Endothelial cell of umbilical vein (primary cell): ENCODE measurements at regions not wholly inside any gene's neighbourhood (a gene's known extent, or its start where the extent isn't known, plus 50 kb on each side); places are given as distances from the start of the nearest gene placed in this dataset.
"Not testable (repeated sequence)": the region's sequence is repeated elsewhere in the genome, so short reads cannot be mapped to it uniquely, and the experiment has no call there.

Experiments
- BruUV-seq: library from RNA; stranded (reverse); fragments of 400-500 nt; replicated peaks from 2 replicates; lab custom pipeline; 2021; lab: Mats Ljungman, UMichigan
- CTCF ChIA-PET: fragments of 300-600, 350-600 bp; sonication (Branson Sonifier 250); formaldehyde crosslinking; loops from one replicate; lab custom pipeline; 2021; ENCODE audit warnings: antibody characterized with exemption, inconsistent platforms; lab: Charles Lee
- POLR2A ChIA-PET: fragments of 300-600, 350-600 bp; sonication (Branson Sonifier 250); formaldehyde crosslinking; loops from one replicate; lab custom pipeline; 2021; ENCODE audit warnings: antibody characterized with exemption, inconsistent platforms; lab: Charles Lee
- DNase-seq: peaks from one replicate; pipeline ENCODE4 v3.0.0-alpha.2; 2011; ENCODE audit warnings: low read depth, low spot score
- FAIRE-seq: peaks from 2 replicates; lab custom pipeline; 2011; peaks lifted over from hg19 to GRCh38; lab: Jason Lieb, UNC
- H2AFZ ChIP-seq: 2 replicates; pipeline ENCODE4 v1.6.0; 2012; ENCODE audit warnings: low read depth, low read length, control low read depth, inconsistent platforms
- H3K27ac ChIP-seq: 2 replicates; pipeline ENCODE4 v1.5.1; 2011; ENCODE audit warnings: low read depth, mild to moderate bottlenecking, control low read depth, low read length, moderate library complexity; ENCODE audit not compliant: insufficient read depth
- H3K27me3 ChIP-seq, 2 experiments: 2 replicates each; pipeline versions ENCODE4 v1.6.0 to v1.6.1; 2011; ENCODE audit warnings: low read length in 2 of 2, mixed read lengths in 1 of 2; ENCODE audit not compliant: control insufficient read depth in 2 of 2, insufficient read depth in 2 of 2
- H3K36me3 ChIP-seq, 2 experiments: 2 replicates in 1 of 2; 3 replicates in 1 of 2; pipeline ENCODE4 v1.5.1; 2011; ENCODE audit warnings: low read length in 2 of 2, mild to moderate bottlenecking in 1 of 2, moderate library complexity in 1 of 2; ENCODE audit not compliant: control insufficient read depth in 2 of 2, insufficient read depth in 2 of 2; ENCODE audit errors: extremely low read depth in 1 of 2
- H3K4me1 ChIP-seq: 3 replicates; pipeline ENCODE4 v1.5.1; 2011; ENCODE audit warnings: mild to moderate bottlenecking, low read length; ENCODE audit not compliant: control insufficient read depth, insufficient read depth; ENCODE audit errors: extremely low read depth
- H3K4me2 ChIP-seq: 2 replicates; pipeline ENCODE4 v1.6.1; 2011; ENCODE audit warnings: low read length, control low read depth, mixed read lengths; ENCODE audit not compliant: insufficient read depth
- H3K4me3 ChIP-seq, 3 experiments: fragments of 200-600 bp in 1 of 3; sonication (generic), shearing (Covaris generic) in 1 of 3; replicated peaks in 1 of 3; 2 replicates each; pipeline ENCODE4 v1.5.1; 2011 to 2016; ENCODE audit warnings: control low read depth in 3 of 3, low read length in 3 of 3, mild to moderate bottlenecking in 2 of 3, inconsistent platforms in 1 of 3, low read depth in 1 of 3, moderate library complexity in 1 of 3; ENCODE audit not compliant: insufficient read depth in 1 of 3
- H3K79me2 ChIP-seq: 2 replicates; pipeline ENCODE4 v1.6.0; 2012; ENCODE audit warnings: low read length, inconsistent platforms; ENCODE audit not compliant: control insufficient read depth, insufficient read depth
- H3K9ac ChIP-seq: replicated peaks from 2 replicates; pipeline ENCODE3; 2011; ENCODE audit warnings: low read length, control low read depth; ENCODE audit not compliant: insufficient read depth; ENCODE audit errors: extremely low read depth
- H3K9me1 ChIP-seq: replicated peaks from 3 replicates; pipeline ENCODE4 v1.6.0; 2011; ENCODE audit warnings: mild to moderate bottlenecking, low read length; ENCODE audit not compliant: control insufficient read depth, insufficient read depth; ENCODE audit errors: extremely low read depth
- H3K9me3 ChIP-seq: replicated peaks from 2 replicates; pipeline ENCODE4 v1.5.1; 2012; ENCODE audit warnings: low read length, inconsistent platforms; ENCODE audit not compliant: control insufficient read depth, insufficient read depth
- H4K20me1 ChIP-seq: replicated peaks from 2 replicates; pipeline ENCODE3; 2011; ENCODE audit warnings: mild to moderate bottlenecking, low read length; ENCODE audit not compliant: control insufficient read depth, insufficient read depth; ENCODE audit errors: extremely low read depth
- EZH2 ChIP-seq: IDR thresholded peaks from 2 replicates; pipeline ENCODE4 v1.6.1; 2012; ENCODE audit warnings: borderline replicate concordance, low read depth, mild to moderate bottlenecking, moderate library complexity, low read length, inconsistent platforms; ENCODE audit not compliant: severe bottlenecking
- FOS ChIP-seq: IDR thresholded peaks from 2 replicates; pipeline ENCODE4 v1.6.1; 2011; ENCODE audit warnings: mild to moderate bottlenecking, low read length, moderate library complexity, borderline replicate concordance; ENCODE audit not compliant: insufficient read depth
- GATA2 ChIP-seq: IDR thresholded peaks from 2 replicates; pipeline ENCODE4 v1.7.0; 2011; ENCODE audit warnings: low read depth, mild to moderate bottlenecking, moderate library complexity, mixed read lengths, low read length; ENCODE audit not compliant: insufficient read length, insufficient read depth
- JUN ChIP-seq: IDR thresholded peaks from 2 replicates; pipeline ENCODE4 v1.6.1; 2011; ENCODE audit warnings: borderline replicate concordance, low read depth; ENCODE audit not compliant: insufficient read length, insufficient read depth
- MYC ChIP-seq: IDR thresholded peaks from one replicate; pipeline ENCODE4 v1.6.1; 2011; ENCODE audit warnings: mild to moderate bottlenecking, low read depth, low read length
- POLR2A ChIP-seq: IDR thresholded peaks from 2 replicates; pipeline ENCODE4 v1.6.1; 2012; ENCODE audit warnings: low read depth, mild to moderate bottlenecking, control low read depth, low read length
- POLR2AphosphoS5 ChIP-seq: IDR thresholded peaks from 2 replicates; pipeline ENCODE4 v1.6.1; 2012; ENCODE audit warnings: low read depth, mild to moderate bottlenecking, control low read depth, low read length, moderate library complexity; ENCODE audit not compliant: insufficient read depth
- dilution Hi-C: fragments of 300-500 bp; cut with MboI; formaldehyde crosslinking; loops from one replicate; pipeline ENCODE4 v1.15.0; 2019; ENCODE audit warnings: low sequenced_read_pairs; ENCODE audit not compliant: extremely low pct_ligation_motif_present
- intact Hi-C: fragments of 100-400 bp; cut with micrococcal nuclease; formaldehyde crosslinking; loops from one replicate; pipeline ENCODE4 v1.10.0; 2022
- TF ChIP-seq, protein P1 (sequence below): IDR thresholded peaks from 2 replicates; pipeline ENCODE4 v1.6.1; 2011; ENCODE audit not compliant: insufficient read depth, insufficient read length
- TF ChIP-seq, protein P2 (sequence below), 2 donors: IDR thresholded peaks; 1 replicate in 1 of 2; 2 replicates in 1 of 2; pipeline ENCODE4 v1.5.1; 2011; ENCODE audit warnings: low read length in 2 of 2, mild to moderate bottlenecking in 2 of 2, moderate library complexity in 2 of 2, control low read depth in 1 of 2, inconsistent platforms in 1 of 2, low read depth in 1 of 2; ENCODE audit not compliant: insufficient read depth in 1 of 2; ENCODE audit errors: extremely low read depth in 1 of 2

DNA sequence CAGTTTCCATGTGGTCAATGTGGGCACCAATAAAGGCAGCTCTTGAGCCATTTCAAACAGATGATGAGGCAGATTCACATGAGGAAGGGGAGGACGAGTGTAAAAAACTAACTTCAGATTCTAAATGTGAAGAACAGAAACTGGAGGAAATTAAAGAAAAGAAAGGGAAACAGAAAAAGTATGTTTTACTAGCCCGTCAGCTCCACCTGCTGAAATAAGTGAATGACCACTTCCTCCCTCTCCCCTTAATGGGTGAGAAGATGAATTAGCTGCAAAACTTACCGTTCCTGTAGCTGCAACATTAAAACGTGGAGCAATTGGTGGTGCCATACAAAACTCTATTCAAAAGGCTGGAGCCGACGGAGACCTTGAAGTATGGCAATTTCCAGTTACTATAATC lies 203.5 kb downstream of the UXS1 start:
- Histone ChIP-seq H3K9ac (no peak overlapping the region), H3K4me3 (no peak overlapping the region), H4K20me1 (no peaks in the 10 kb centered on the region), H3K9me3 (no peaks in the 10 kb centered on the region), H3K27ac (no peak overlapping the region), H3K9me1 (no peaks in the 10 kb centered on the region), H3K4me1 (no peaks in the 10 kb centered on the region), H3K79me2 (no peaks in the 10 kb centered on the region), H2AFZ (no peak overlapping the region), H3K36me3 (no peaks in the 10 kb centered on the region), H3K4me2 (no peak overlapping the region), H3K27me3 (no peaks in the 10 kb centered on the region)
- BruUV-seq: no TSS peak
- TF ChIP-seq POLR2AphosphoS5 (no peak), JUN (no peak), MYC (no peak), POLR2A (no peak), EZH2 (no peak), GATA2 (no peak), FOS (no peak)
- TF ChIP-seq, protein P1, sequence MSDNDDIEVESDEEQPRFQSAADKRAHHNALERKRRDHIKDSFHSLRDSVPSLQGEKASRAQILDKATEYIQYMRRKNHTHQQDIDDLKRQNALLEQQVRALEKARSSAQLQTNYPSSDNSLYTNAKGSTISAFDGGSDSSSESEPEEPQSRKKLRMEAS: no peak
- TF ChIP-seq, protein P2, sequence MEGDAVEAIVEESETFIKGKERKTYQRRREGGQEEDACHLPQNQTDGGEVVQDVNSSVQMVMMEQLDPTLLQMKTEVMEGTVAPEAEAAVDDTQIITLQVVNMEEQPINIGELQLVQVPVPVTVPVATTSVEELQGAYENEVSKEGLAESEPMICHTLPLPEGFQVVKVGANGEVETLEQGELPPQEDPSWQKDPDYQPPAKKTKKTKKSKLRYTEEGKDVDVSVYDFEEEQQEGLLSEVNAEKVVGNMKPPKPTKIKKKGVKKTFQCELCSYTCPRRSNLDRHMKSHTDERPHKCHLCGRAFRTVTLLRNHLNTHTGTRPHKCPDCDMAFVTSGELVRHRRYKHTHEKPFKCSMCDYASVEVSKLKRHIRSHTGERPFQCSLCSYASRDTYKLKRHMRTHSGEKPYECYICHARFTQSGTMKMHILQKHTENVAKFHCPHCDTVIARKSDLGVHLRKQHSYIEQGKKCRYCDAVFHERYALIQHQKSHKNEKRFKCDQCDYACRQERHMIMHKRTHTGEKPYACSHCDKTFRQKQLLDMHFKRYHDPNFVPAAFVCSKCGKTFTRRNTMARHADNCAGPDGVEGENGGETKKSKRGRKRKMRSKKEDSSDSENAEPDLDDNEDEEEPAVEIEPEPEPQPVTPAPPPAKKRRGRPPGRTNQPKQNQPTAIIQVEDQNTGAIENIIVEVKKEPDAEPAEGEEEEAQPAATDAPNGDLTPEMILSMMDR (IDR thresholded peaks at IDR 0.05; ENCODE audit: extremely low read depth in 1 of 2, insufficient read depth in 1 of 2, low read depth in 1 of 2, low read length in 2 of 2): no peak
- dilution Hi-C loops: no loop called here
- intact Hi-C loops: no loop called here
- no peak for DNase-seq
- ChIA-PET POLR2A (no interaction called here), CTCF (no interaction called here)
- no peak for FAIRE-seq

DNA sequence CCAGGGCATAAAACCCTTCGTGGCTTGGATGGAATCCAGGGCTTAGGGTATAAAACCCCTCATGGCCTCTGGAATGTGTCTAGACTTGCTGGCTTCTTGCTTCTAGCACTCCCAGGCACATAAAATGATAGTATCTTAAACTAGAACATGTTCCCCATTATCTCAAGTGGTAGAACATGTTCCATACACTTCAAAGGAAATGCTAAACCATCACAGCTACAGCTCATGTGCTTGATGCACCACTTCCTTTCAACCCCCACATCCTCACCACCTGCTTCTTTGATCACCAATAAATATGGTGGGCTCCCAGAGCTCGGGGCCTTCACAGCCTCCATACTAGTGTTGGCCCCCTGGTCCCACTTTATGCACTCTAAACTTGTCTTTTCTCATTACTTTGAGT lies 204.3 kb downstream of the UXS1 start:
- H3K4me1 ChIP-seq, H3K9me3 ChIP-seq, H3K27ac ChIP-seq, H3K27me3 ChIP-seq, dilution Hi-C loops, H3K9ac ChIP-seq, H2AFZ ChIP-seq, intact Hi-C loops, H3K36me3 ChIP-seq, CTCF ChIA-PET, H3K4me2 ChIP-seq, H3K79me2 ChIP-seq, POLR2A ChIA-PET, H4K20me1 ChIP-seq, BruUV-seq, H3K9me1 ChIP-seq, FAIRE-seq, H3K4me3 ChIP-seq, DNase-seq: not testable (repeated sequence)
